Liver (tissue), 8 donors: ENCODE measurements at regions not wholly inside any gene's neighbourhood (a gene's known extent, or its start where the extent isn't known, plus 50 kb on each side); places are given as distances from the start of the nearest gene placed in this dataset.

Experiments
- DNase-seq: peaks from one replicate; pipeline ENCODE4 v3.0.0-alpha.2; 2017; ENCODE audit warnings: low spot score
- H3K27ac ChIP-seq, 2 donors: one replicate each; pipeline ENCODE4 v1.7.0; 2013; ENCODE audit warnings: inconsistent platforms in 2 of 2, low read length in 2 of 2, control low read depth in 1 of 2, low read depth in 1 of 2, mild to moderate bottlenecking in 1 of 2
- H3K27me3 ChIP-seq, 4 donors: one replicate each; pipeline versions ENCODE4 v1.6.1 to v1.7.0; 2013; ENCODE audit warnings: low read length in 3 of 4, inconsistent platforms in 1 of 4, mild to moderate bottlenecking in 1 of 4, moderate library complexity in 1 of 4; ENCODE audit not compliant: control insufficient read depth in 4 of 4, insufficient read depth in 4 of 4
- H3K36me3 ChIP-seq, 4 donors: one replicate each; pipeline versions ENCODE4 v1.6.1 to v1.7.0; 2013; ENCODE audit warnings: low read length in 3 of 4, mild to moderate bottlenecking in 3 of 4, low read depth in 1 of 4, moderate library complexity in 1 of 4; ENCODE audit not compliant: control insufficient read depth in 4 of 4, insufficient read depth in 3 of 4
- H3K4me1 ChIP-seq, 4 donors: one replicate each; pipeline versions ENCODE4 v1.6.1 to v1.7.0; 2013; ENCODE audit warnings: low read length in 3 of 4, mild to moderate bottlenecking in 3 of 4, moderate library complexity in 1 of 4; ENCODE audit not compliant: control insufficient read depth in 4 of 4, insufficient read depth in 4 of 4
- H3K4me3 ChIP-seq, 3 donors: one replicate each; pipeline versions ENCODE4 v1.6.1 to v1.7.0; 2013; ENCODE audit warnings: low read length in 3 of 3, control low read depth in 1 of 3, low read depth in 1 of 3, mild to moderate bottlenecking in 1 of 3
- H3K9ac ChIP-seq, 2 donors: one replicate each; pipeline ENCODE4 v1.7.0; 2013; ENCODE audit warnings: low read length in 2 of 2, mild to moderate bottlenecking in 2 of 2, moderate library complexity in 2 of 2, control low read depth in 1 of 2, low read depth in 1 of 2
- H3K9me3 ChIP-seq, 4 donors: one replicate each; pipeline versions ENCODE4 v1.6.1 to v1.7.0; 2013; ENCODE audit warnings: low read length in 3 of 4; ENCODE audit not compliant: control insufficient read depth in 4 of 4
- EGR1 ChIP-seq, 2 donors: IDR thresholded peaks; 2 replicates each; pipeline ENCODE4 v1.6.1; 2016 to 2018; ENCODE audit warnings: antibody characterized with exemption in 2 of 2, low read depth in 2 of 2
- FOXA1 ChIP-seq: IDR thresholded peaks from 2 replicates; pipeline ENCODE4 v1.6.1; 2016; ENCODE audit warnings: antibody characterized with exemption
- GABPA ChIP-seq, 2 donors: IDR thresholded peaks in 1 of 2; conservative IDR thresholded peaks in 1 of 2; 2 replicates each; pipeline ENCODE4 v1.6.1; 2016; ENCODE audit warnings: antibody characterized with exemption in 2 of 2, mild to moderate bottlenecking in 1 of 2, moderate library complexity in 1 of 2
- HNF4A ChIP-seq, 2 donors: conservative IDR thresholded peaks; 2 replicates each; pipeline ENCODE4 v1.6.1; 2016; ENCODE audit warnings: antibody characterized with exemption in 2 of 2, mild to moderate bottlenecking in 2 of 2
- HNF4G ChIP-seq: IDR thresholded peaks from 2 replicates; pipeline ENCODE4 v1.6.1; 2016; ENCODE audit warnings: antibody characterized with exemption
- JUND ChIP-seq, 2 donors: IDR thresholded peaks; 2 replicates each; pipeline ENCODE4 v1.6.1; 2016; ENCODE audit warnings: antibody characterized with exemption in 2 of 2
- NR2F2 ChIP-seq: IDR thresholded peaks from 2 replicates; pipeline ENCODE4 v1.6.1; 2016; ENCODE audit warnings: antibody characterized with exemption
- RAD21 ChIP-seq, 2 donors: IDR thresholded peaks; 2 replicates each; pipeline ENCODE4 v1.6.1; 2016; ENCODE audit warnings: antibody characterized with exemption in 2 of 2, mild to moderate bottlenecking in 2 of 2
- RXRA ChIP-seq, 2 donors: IDR thresholded peaks; 2 replicates each; pipeline ENCODE4 v1.6.1; 2017 to 2018; ENCODE audit warnings: antibody characterized with exemption in 2 of 2, mild to moderate bottlenecking in 1 of 2
- SP1 ChIP-seq: IDR thresholded peaks from 2 replicates; pipeline ENCODE4 v1.6.1; 2018; ENCODE audit warnings: antibody characterized with exemption, mild to moderate bottlenecking
- TAF1 ChIP-seq: conservative IDR thresholded peaks from 2 replicates; pipeline ENCODE4 v1.6.1; 2016; ENCODE audit warnings: antibody characterized with exemption, mild to moderate bottlenecking
- YY1 ChIP-seq: IDR thresholded peaks from 2 replicates; pipeline ENCODE4 v1.6.1; 2016; ENCODE audit warnings: antibody characterized with exemption, mild to moderate bottlenecking
- WGBS: extraction: QIAGEN DNeasy Blood & Tissue Kit; methylation state at CpG from one replicate; pipeline ENCODE4 v1.1.7; 2013; 5-methylcytosine and 5-hydroxymethylcytosine counted together
- TF ChIP-seq, protein P1 (sequence below): IDR thresholded peaks from 2 replicates; pipeline ENCODE4 v1.6.1; 2016; ENCODE audit warnings: antibody characterized with exemption
- TF ChIP-seq, protein P2 (sequence below): fragments of 150-350 bp; IDR thresholded peaks from 2 replicates; pipeline ENCODE4 v1.5.1; 2017; ENCODE audit warnings: improper control_type of control experiment, low read depth, low read length; ENCODE audit not compliant: missing input control
- TF ChIP-seq, protein P3 (sequence below): IDR thresholded peaks from 2 replicates; pipeline ENCODE4 v1.6.1; 2016; ENCODE audit warnings: antibody characterized with exemption
- TF ChIP-seq, protein P4 (sequence below): IDR thresholded peaks from 2 replicates; pipeline ENCODE4 v1.6.1; 2016; ENCODE audit warnings: antibody characterized with exemption, mild to moderate bottlenecking
- TF ChIP-seq, protein P5 (sequence below): IDR thresholded peaks from 2 replicates; pipeline ENCODE4 v1.6.1; 2016; ENCODE audit warnings: antibody characterized with exemption
- donor health status: healthy.
- donor health status: healthy.
- donor health status: healthy.
- donor health status: healthy.
- donor health status: healthy.

DNA sequence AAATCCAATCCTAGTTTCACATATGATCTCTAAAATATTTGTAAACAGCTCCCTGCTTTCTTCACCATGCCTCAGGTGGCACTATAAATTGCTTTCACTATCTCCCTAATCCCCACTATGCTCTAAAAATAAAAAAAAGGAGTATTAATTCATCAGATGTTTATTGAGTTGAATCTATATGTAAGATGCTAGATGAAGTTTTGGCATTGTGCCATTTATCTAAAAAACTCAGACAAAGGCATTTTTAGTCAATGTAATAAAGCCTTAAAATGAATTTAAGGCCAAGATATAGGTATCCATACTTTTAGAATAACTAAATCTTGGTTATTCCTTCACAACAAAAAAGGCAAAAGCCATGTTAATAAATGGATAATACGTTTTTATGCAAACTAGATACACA, 373.9 kb downstream of the ETS1 start:
- H3K9ac ChIP-seq = no peak overlapping the region
- peaks cover 0 to 1% (median 0%) of the 10 kb centered on the region in 4 donors for H3K9me3 ChIP-seq
- no peaks in the 10 kb centered on the region for H3K36me3 ChIP-seq
- WGBS = 54% methylated on average over 1 of the region's 1 CpG
- DNase-seq = no peak
- H3K27ac ChIP-seq = no peak overlapping the region
- H3K4me3 ChIP-seq = no peak overlapping the region
- TF ChIP-seq EGR1 (IDR thresholded peaks at IDR 0.05; ENCODE audit: low read depth in 2 of 2) = no peak
- TF ChIP-seq RXRA (IDR thresholded peaks at IDR 0.05) = no peak
- no peak for TF ChIP-seq SP1
- TF ChIP-seq HNF4G = no peak
- TF ChIP-seq, protein P1, sequence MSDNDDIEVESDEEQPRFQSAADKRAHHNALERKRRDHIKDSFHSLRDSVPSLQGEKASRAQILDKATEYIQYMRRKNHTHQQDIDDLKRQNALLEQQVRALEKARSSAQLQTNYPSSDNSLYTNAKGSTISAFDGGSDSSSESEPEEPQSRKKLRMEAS = no peak
- no peak for TF ChIP-seq GABPA (IDR thresholded peaks at IDR 0.05 in 1 of 2, conservative IDR thresholded peaks at IDR 0.05 in 1 of 2)
- TF ChIP-seq, protein P2, sequence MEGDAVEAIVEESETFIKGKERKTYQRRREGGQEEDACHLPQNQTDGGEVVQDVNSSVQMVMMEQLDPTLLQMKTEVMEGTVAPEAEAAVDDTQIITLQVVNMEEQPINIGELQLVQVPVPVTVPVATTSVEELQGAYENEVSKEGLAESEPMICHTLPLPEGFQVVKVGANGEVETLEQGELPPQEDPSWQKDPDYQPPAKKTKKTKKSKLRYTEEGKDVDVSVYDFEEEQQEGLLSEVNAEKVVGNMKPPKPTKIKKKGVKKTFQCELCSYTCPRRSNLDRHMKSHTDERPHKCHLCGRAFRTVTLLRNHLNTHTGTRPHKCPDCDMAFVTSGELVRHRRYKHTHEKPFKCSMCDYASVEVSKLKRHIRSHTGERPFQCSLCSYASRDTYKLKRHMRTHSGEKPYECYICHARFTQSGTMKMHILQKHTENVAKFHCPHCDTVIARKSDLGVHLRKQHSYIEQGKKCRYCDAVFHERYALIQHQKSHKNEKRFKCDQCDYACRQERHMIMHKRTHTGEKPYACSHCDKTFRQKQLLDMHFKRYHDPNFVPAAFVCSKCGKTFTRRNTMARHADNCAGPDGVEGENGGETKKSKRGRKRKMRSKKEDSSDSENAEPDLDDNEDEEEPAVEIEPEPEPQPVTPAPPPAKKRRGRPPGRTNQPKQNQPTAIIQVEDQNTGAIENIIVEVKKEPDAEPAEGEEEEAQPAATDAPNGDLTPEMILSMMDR = no peak
- TF ChIP-seq YY1 = no peak
- TF ChIP-seq, protein P3, sequence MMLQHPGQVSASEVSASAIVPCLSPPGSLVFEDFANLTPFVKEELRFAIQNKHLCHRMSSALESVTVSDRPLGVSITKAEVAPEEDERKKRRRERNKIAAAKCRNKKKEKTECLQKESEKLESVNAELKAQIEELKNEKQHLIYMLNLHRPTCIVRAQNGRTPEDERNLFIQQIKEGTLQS = no peak
- peaks cover 0 to 2% (median 0%) of the 10 kb centered on the region in 4 donors for H3K4me1 ChIP-seq
- no peaks in the 10 kb centered on the region for H3K27me3 ChIP-seq

DNA sequence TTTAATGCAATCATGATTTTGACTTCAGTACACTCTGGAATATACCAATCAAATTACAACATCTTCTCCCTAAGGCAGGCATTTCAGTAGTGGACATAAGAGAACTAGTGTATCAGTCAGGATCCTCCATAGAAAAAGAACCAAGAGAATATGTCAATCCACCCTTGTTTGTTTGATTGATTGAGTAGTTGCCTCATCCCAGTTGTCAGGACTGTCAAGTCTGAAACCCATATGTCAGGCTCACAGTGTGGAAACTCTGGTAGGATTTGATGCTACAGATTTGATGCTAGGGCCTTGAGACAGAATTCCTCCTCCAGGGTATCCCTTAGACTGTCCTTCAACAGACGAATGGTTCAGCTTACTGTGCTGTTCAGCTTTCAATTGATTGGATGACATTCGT, 375.0 kb downstream of the ETS1 start:
- DNase-seq = no peak
- Histone ChIP-seq H3K4me3 (no peak overlapping the region), H3K9ac (no peak overlapping the region), H3K27ac (no peak overlapping the region), H3K27me3 (no peaks in the 10 kb centered on the region), H3K9me3 (peaks cover 0 to 1% (median 0%) of the 10 kb centered on the region in 4 donors), H3K36me3 (no peaks in the 10 kb centered on the region), H3K4me1 (peaks cover 0 to 5% (median 0%) of the 10 kb centered on the region in 4 donors)
- TF ChIP-seq HNF4A (conservative IDR thresholded peaks at IDR 0.05) = no peak
- no peak for TF ChIP-seq YY1
- no peak for TF ChIP-seq HNF4G
- no peak for TF ChIP-seq RXRA (IDR thresholded peaks at IDR 0.05)
- no peak for TF ChIP-seq FOXA1
- no peak for TF ChIP-seq TAF1
- TF ChIP-seq, protein P4, sequence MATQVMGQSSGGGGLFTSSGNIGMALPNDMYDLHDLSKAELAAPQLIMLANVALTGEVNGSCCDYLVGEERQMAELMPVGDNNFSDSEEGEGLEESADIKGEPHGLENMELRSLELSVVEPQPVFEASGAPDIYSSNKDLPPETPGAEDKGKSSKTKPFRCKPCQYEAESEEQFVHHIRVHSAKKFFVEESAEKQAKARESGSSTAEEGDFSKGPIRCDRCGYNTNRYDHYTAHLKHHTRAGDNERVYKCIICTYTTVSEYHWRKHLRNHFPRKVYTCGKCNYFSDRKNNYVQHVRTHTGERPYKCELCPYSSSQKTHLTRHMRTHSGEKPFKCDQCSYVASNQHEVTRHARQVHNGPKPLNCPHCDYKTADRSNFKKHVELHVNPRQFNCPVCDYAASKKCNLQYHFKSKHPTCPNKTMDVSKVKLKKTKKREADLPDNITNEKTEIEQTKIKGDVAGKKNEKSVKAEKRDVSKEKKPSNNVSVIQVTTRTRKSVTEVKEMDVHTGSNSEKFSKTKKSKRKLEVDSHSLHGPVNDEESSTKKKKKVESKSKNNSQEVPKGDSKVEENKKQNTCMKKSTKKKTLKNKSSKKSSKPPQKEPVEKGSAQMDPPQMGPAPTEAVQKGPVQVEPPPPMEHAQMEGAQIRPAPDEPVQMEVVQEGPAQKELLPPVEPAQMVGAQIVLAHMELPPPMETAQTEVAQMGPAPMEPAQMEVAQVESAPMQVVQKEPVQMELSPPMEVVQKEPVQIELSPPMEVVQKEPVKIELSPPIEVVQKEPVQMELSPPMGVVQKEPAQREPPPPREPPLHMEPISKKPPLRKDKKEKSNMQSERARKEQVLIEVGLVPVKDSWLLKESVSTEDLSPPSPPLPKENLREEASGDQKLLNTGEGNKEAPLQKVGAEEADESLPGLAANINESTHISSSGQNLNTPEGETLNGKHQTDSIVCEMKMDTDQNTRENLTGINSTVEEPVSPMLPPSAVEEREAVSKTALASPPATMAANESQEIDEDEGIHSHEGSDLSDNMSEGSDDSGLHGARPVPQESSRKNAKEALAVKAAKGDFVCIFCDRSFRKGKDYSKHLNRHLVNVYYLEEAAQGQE = no peak
- TF ChIP-seq, protein P5, sequence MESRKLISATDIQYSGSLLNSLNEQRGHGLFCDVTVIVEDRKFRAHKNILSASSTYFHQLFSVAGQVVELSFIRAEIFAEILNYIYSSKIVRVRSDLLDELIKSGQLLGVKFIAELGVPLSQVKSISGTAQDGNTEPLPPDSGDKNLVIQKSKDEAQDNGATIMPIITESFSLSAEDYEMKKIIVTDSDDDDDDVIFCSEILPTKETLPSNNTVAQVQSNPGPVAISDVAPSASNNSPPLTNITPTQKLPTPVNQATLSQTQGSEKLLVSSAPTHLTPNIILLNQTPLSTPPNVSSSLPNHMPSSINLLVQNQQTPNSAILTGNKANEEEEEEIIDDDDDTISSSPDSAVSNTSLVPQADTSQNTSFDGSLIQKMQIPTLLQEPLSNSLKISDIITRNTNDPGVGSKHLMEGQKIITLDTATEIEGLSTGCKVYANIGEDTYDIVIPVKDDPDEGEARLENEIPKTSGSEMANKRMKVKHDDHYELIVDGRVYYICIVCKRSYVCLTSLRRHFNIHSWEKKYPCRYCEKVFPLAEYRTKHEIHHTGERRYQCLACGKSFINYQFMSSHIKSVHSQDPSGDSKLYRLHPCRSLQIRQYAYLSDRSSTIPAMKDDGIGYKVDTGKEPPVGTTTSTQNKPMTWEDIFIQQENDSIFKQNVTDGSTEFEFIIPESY = no peak
- TF ChIP-seq, protein P2 = no peak
- TF ChIP-seq, protein P3 = no peak
- TF ChIP-seq, protein P1 = no peak
- TF ChIP-seq RAD21 (IDR thresholded peaks at IDR 0.05) = no peak
- TF ChIP-seq GABPA (IDR thresholded peaks at IDR 0.05 in 1 of 2, conservative IDR thresholded peaks at IDR 0.05 in 1 of 2) = no peak
- TF ChIP-seq JUND (IDR thresholded peaks at IDR 0.05) = no peak
- no peak for TF ChIP-seq NR2F2
- TF ChIP-seq SP1 = no peak
- WGBS = 61% methylated on average over 2 of the region's 2 CpGs
